NB4 (cell line): ENCODE measurements at regions not wholly inside any gene's neighbourhood (a gene's known extent, or its start where the extent isn't known, plus 50 kb on each side); places are given as distances from the start of the nearest gene placed in this dataset.

Source experiments
- MYC ChIP-seq: IDR thresholded peaks from 2 replicates; pipeline ENCODE4 v1.6.1; 2011; ENCODE audit warnings: low read depth, low read length
- POLR2A ChIP-seq: IDR thresholded peaks from 2 replicates; pipeline ENCODE4 v1.6.1; 2011; ENCODE audit warnings: mild to moderate bottlenecking; ENCODE audit not compliant: insufficient read length; ENCODE audit errors: extremely low read depth
- TF ChIP-seq, protein P1 (sequence below): IDR thresholded peaks from one replicate; pipeline ENCODE4 v1.5.1; 2012; ENCODE audit warnings: low read depth, low read length

DNA sequence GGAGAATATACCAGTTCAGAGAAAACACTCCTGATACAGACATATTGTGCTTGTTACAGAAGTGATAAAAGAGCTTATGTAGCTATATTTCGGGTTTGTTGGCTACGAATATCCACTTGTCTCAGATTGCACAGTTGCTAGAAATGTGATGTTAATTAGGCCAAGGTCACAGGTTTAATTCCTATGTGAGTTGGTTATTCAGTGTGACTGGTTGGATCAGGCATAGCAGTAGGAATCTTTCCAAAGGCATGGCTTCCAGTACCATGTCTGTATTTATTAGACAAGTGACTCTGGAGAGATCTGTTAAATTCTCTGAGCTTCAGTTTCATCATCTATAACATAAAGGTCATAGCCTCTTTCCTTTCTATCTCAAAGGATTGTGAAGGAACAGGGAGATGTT, 152.7 kb upstream of the KITLG start:
- TF ChIP-seq POLR2A (no peak), MYC (no peak)
- TF ChIP-seq, protein P1, sequence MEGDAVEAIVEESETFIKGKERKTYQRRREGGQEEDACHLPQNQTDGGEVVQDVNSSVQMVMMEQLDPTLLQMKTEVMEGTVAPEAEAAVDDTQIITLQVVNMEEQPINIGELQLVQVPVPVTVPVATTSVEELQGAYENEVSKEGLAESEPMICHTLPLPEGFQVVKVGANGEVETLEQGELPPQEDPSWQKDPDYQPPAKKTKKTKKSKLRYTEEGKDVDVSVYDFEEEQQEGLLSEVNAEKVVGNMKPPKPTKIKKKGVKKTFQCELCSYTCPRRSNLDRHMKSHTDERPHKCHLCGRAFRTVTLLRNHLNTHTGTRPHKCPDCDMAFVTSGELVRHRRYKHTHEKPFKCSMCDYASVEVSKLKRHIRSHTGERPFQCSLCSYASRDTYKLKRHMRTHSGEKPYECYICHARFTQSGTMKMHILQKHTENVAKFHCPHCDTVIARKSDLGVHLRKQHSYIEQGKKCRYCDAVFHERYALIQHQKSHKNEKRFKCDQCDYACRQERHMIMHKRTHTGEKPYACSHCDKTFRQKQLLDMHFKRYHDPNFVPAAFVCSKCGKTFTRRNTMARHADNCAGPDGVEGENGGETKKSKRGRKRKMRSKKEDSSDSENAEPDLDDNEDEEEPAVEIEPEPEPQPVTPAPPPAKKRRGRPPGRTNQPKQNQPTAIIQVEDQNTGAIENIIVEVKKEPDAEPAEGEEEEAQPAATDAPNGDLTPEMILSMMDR: no peak
